Adrenal gland (tissue), 9 donors: ENCODE measurements at regions not wholly inside any gene's neighbourhood (a gene's known extent, or its start where the extent isn't known, plus 50 kb on each side); places are given as distances from the start of the nearest gene placed in this dataset.

Experiments
- DNase-seq, 7 donors: peaks; one replicate each; pipeline ENCODE4 v3.0.0-alpha.2; 2019 to 2020
- H3K27ac ChIP-seq, 5 donors: fragments of 200-600 bp; sonication (generic) in 4 of 5; 1 replicate in 3 of 5; 2 replicates in 2 of 5; pipeline versions ENCODE4 v1.5.1 to v1.8.0; 2016 to 2020; ENCODE audit warnings: mild to moderate bottlenecking in 1 of 5
- H3K27me3 ChIP-seq: fragments of 200-600 bp; 2 replicates; pipeline ENCODE4 v1.8.0; 2021
- H3K36me3 ChIP-seq, 2 donors: fragments of 200-600 bp; replicated peaks in 1 of 2; 1 replicate in 1 of 2; 2 replicates in 1 of 2; pipeline versions ENCODE4 v1.5.1 to v1.8.0; 2018 to 2022
- H3K4me1 ChIP-seq, 2 donors: fragments of 200-600 bp; replicated peaks in 1 of 2; 1 replicate in 1 of 2; 2 replicates in 1 of 2; pipeline versions ENCODE4 v1.5.1 to v1.8.0; 2018 to 2021
- H3K4me3 ChIP-seq, 4 donors: fragments of 200-600 bp; sonication (generic) in 3 of 4; one replicate each; pipeline ENCODE4 v1.5.1; 2016 to 2018
- H3K9me3 ChIP-seq, 3 donors: fragments of 200-600 bp; sonication (generic) in 1 of 3; replicated peaks in 1 of 3; 1 replicate in 2 of 3; 2 replicates in 1 of 3; pipeline versions ENCODE4 v1.5.1 to v1.8.0; 2016 to 2021
- POLR2A ChIP-seq, 2 donors: fragments of 450-650 bp; IDR thresholded peaks; one replicate each; pipeline ENCODE4 v1.6.1; 2017; ENCODE audit warnings: antibody characterized with exemption in 2 of 2, mild to moderate bottlenecking in 2 of 2, moderate library complexity in 1 of 2
- WGBS, 4 donors: extraction: QIAGEN DNeasy Blood & Tissue Kit in 2 of 4; methylation state at CpG; one replicate each; pipeline versions ENCODE4 v1.1.5 to v1.1.7; 2013 to 2017; 5-methylcytosine and 5-hydroxymethylcytosine counted together
- intact Hi-C, 2 donors: fragments of 100-400 bp; cut with DNase I; formaldehyde crosslinking; loops; one replicate each; pipeline versions ENCODE4 v1.14.1 to v1.15.0; 2022 to 2023
- TF ChIP-seq, protein P1 (sequence below), 6 experiments: fragments of 450-650 bp in 4 of 6; fragments of 200-600 bp in 2 of 6; sonication (generic) in 1 of 6; IDR thresholded peaks; 1 replicate in 5 of 6; 2 replicates in 1 of 6; pipeline versions ENCODE4 v1.5.1 to v1.8.0; 2016 to 2021; ENCODE audit warnings: antibody characterized with exemption in 6 of 6, mild to moderate bottlenecking in 2 of 6, moderate library complexity in 1 of 6
- donor health status: healthy with polysubstance abuse.
- donor health status: Bipolar disorder and iron deficiency.
- donor health status: DM: yes; HTN: yes; CAD: no.
- donor health status: DM: no; HTN: no; CAD: no.
- donor health status: DM: no; HTN: no; CAD: no.

DNA sequence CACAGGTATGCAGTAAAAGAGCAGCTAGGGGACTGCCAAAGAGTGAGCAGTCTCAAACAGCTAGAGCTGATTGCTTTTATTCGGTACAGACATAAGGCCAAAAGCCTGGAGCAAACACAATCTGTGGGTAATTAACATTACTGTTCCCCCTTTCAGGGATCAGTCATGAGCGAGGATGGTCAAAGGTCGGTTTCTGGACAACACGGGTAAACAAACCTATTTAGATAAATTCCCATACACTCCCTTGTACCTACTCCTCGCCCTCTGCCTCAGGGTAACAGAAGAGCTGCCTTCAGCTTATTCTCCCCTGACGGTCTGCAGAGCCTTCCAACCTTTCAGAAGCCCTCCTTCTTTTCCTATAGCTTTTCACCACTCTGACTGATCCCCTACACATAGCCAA is 586.0 kb downstream of the SUCLG1 start:
- H3K4me3 ChIP-seq, result no peak overlapping the region
- WGBS, 4 donors, result 88 to 98% (median 91%) methylated on average over 6 of the region's 6 CpGs
- no peak overlapping the region for H3K27ac ChIP-seq
- TF ChIP-seq POLR2A (IDR thresholded peaks at IDR 0.05), result no peak
- TF ChIP-seq, protein P1, sequence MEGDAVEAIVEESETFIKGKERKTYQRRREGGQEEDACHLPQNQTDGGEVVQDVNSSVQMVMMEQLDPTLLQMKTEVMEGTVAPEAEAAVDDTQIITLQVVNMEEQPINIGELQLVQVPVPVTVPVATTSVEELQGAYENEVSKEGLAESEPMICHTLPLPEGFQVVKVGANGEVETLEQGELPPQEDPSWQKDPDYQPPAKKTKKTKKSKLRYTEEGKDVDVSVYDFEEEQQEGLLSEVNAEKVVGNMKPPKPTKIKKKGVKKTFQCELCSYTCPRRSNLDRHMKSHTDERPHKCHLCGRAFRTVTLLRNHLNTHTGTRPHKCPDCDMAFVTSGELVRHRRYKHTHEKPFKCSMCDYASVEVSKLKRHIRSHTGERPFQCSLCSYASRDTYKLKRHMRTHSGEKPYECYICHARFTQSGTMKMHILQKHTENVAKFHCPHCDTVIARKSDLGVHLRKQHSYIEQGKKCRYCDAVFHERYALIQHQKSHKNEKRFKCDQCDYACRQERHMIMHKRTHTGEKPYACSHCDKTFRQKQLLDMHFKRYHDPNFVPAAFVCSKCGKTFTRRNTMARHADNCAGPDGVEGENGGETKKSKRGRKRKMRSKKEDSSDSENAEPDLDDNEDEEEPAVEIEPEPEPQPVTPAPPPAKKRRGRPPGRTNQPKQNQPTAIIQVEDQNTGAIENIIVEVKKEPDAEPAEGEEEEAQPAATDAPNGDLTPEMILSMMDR (IDR thresholded peaks at IDR 0.05), result no peak
- H3K4me1 ChIP-seq, result no peaks in the 10 kb centered on the region
- no peak for DNase-seq
- H3K27me3 ChIP-seq, result no peaks in the 10 kb centered on the region
- H3K36me3 ChIP-seq, result no peaks in the 10 kb centered on the region
- intact Hi-C loops, result no loop called here
- H3K9me3 ChIP-seq, result no peaks in the 10 kb centered on the region

DNA sequence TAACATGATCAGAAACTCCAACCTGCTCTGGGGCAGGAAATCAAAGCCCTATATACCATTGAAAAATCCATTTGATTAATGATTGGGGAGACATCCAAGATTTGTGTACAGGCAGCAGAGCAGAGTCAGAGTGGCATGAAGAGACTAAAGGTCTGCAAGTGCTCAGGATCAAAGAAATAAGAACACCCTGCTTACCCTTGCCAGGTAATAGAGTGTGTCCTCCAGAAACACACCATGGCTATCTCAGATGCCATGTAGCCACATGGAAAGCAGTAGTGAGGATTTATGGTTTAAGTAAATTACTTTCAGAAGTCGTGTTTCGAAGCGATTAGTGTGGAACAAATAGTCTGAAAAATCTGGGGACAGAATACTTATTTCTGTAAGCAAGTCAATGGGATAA is 592.9 kb downstream of the SUCLG1 start:
- H3K36me3 ChIP-seq, result no peaks in the 10 kb centered on the region
- no peaks in the 10 kb centered on the region for H3K4me1 ChIP-seq
- 78 to 94% (median 88%) methylated on average over 3 of the region's 3 CpGs for WGBS, 4 donors
- intact Hi-C loops, result no loop called here
- DNase-seq, result no peak
- H3K27me3 ChIP-seq, result no peaks in the 10 kb centered on the region
- no peak overlapping the region for H3K4me3 ChIP-seq
- no peaks in the 10 kb centered on the region for H3K9me3 ChIP-seq
- H3K27ac ChIP-seq, result no peak overlapping the region
- no peak for TF ChIP-seq POLR2A (IDR thresholded peaks at IDR 0.05)
- TF ChIP-seq, protein P1 (IDR thresholded peaks at IDR 0.05), result no peak

DNA sequence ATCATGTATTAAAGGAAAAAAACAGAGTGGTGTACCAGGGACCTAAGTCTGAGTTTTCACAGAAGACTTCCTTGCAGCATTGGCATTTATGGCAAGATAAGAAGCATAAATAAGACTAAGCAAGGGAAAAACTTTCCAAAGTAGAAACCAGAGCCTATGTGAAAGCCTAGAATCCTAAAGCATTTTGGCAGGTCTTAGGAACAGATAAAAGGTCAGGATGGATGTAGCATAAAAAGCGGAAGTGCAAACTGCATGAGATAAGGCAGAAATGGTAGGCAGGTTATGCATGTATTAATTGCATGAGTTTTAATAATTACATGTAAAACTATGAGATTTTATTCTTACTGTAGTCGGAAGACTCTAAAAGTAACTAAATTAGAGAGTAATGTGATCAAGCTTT is 596.5 kb downstream of the SUCLG1 start:
- Histone ChIP-seq H3K4me1 (no peaks in the 10 kb centered on the region), H3K27me3 (no peaks in the 10 kb centered on the region), H3K9me3 (no peaks in the 10 kb centered on the region), H3K27ac (no peak overlapping the region), H3K4me3 (no peak overlapping the region), H3K36me3 (no peaks in the 10 kb centered on the region)
- no peak for DNase-seq
- 82 to 89% (median 87%) methylated on average over 2 of the region's 2 CpGs for whole genome bisulfite sequencing, 4 donors
- intact Hi-C loops, result no loop called here
- TF ChIP-seq, protein P1 (IDR thresholded peaks at IDR 0.05), result no peak
- TF ChIP-seq POLR2A (IDR thresholded peaks at IDR 0.05), result no peak

DNA sequence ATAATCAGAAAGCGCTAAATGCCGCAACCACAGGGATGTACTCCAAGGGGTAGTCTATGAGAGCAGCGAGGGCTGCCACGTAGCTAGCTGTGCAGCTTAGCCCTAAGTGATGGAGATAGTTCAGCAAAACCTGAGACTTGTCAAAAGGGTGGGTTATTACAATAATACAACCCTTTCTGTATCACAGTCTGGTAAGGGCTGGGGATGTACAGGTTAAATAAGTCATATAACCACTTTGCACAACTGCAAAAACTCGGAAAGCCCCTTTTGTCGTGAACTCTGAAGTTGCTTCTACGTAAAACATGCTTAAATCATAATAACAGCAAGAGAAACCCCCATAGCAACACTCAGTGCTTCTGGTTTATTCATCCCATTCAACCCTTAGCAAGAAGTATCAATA is 598.8 kb downstream of the SUCLG1 start:
- H3K27ac ChIP-seq, result no peak overlapping the region
- no peaks in the 10 kb centered on the region for H3K9me3 ChIP-seq
- no peak for DNase-seq
- no peak overlapping the region for H3K4me3 ChIP-seq
- intact Hi-C loops, result no loop called here
- H3K4me1 ChIP-seq, result no peaks in the 10 kb centered on the region
- TF ChIP-seq, protein P1 (IDR thresholded peaks at IDR 0.05), result no peak
- TF ChIP-seq POLR2A (IDR thresholded peaks at IDR 0.05), result no peak
- WGBS, 4 donors, result 75 to 84% (median 78%) methylated on average over 7 of the region's 7 CpGs
- H3K27me3 ChIP-seq, result no peaks in the 10 kb centered on the region
- H3K36me3 ChIP-seq, result no peaks in the 10 kb centered on the region
